NCI-H146 treated with DMSO at 0.1 percent for 48 hours (cell line): ENCODE measurements at regions not wholly inside any gene's neighbourhood (a gene's known extent, or its start where the extent isn't known, plus 50 kb on each side); places are given as distances from the start of the nearest gene placed in this dataset.

Source experiments
- DNase-seq: peaks from one replicate; lab custom pipeline; 2025; ENCODE audit not compliant: unreplicated experiment; lab: John Stamatoyannopoulos, UW

DNA sequence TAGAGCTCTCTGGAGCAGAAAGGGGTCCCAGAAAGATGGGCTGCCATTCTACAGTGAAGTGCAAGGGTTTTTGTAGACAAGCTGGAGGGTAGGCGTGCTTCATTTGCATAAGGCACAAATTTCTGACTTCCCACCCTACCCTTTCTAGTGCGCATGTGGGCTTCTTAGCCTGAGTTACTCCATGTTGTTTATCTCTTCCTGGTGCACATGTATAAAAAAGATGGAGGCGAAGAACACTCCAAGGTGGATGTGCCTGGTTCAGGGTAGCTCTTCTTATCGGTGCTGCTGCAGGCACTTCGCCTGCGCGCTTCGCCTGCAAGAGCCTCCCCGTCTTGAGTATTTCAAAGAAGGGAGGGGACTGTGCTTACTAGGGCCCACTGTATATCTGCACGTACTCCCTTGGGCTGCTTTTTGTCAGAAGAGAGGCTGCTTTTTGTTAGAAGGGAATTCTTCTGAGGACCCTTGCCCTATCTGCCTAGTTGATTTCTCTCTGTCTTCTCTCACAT, 1047.3 kb upstream of the CNTN5 start:
- DNase-seq: no peak

DNA sequence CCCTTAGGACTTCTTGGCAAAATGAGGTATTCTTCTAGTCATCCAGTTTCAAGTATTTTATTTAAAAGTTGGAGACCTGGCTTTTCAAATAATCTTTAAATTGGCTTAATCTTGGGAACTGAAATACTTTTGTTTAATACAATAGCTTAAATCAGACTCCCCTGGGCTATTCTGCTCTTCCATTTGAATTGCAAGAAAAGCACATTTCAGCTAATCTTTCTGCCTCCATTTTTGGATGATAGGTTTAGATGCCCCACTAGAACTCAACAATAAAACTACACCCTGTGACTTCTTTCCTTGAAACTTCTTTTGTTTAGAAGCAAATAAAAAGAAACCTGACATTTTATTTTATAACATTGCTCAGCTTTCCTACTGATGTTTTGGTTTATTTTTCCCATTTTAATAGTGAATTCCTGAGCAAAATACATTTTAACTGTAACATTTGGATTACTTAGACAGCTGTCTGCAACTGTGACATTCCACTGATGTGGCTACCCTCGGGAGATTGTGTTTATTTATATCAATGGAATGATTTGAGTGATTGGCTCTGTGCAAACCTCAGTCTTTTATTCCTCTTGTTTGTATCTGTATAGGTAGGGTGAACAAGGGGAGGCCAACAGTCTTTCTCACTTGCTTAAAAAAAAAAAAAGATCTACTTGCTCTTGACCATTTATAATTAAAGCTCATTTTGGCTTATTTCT, 1045.8 kb upstream of the CNTN5 start:
- no peak for DNase-seq

DNA sequence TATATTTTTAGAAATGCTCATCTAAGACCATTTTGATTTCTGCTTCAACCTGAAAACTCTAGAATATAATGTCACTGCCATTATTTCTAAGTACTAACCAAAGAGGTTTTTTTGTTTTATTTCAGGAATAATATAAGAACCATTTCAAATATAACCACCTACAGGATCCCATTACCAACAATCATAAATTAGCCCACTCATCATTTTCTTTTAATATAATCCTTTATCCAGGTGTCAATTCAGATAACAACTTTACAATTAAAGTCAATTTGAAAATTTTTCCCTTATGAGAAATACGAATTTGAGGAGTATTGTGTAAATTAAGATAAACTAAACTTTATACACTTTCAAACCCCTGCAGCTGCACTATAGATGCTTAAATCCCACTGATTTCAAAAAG, 1043.0 kb upstream of the CNTN5 start:
- DNase-seq: no peak

DNA sequence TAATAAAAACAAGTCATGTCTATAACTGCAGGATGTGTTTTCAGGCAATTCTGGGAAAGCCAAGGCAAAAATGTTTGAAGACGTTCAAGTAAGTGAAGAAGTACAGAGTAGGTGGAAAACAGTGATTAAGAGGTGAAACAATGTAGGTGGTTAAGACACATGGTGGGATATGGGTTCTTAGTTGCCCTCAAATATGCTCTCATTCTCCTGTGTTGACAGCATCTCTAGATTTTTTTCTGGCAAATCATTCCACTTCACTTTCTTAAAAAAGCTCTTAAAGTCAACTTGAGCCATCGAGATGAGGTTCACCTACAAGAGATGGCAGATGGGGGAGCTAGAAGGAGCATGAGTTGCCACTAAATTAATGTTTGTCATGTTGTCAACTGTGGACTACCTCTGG, 1041.0 kb upstream of the CNTN5 start:
- DNase-seq: no peak

DNA sequence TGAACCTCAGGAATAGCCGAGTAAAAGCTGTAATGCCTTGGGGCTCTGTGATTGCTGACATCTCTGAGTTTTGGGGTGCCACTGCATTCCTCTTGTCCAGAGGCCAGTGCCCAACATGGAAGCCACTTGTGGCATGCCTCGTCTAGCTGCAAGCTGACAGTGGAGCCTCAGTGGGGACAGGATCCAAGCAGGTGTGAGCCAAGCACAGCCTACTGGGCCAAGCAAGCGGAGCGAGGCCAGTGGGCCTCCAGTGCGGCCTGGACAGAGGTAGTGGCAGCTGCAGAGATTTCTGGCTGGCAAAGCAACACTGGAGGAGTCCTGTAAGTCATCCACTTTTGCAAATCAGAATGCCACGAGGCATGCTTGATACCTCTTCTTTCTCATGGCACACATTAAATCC, 1038.2 kb upstream of the CNTN5 start:
- no peak for DNase-seq

DNA sequence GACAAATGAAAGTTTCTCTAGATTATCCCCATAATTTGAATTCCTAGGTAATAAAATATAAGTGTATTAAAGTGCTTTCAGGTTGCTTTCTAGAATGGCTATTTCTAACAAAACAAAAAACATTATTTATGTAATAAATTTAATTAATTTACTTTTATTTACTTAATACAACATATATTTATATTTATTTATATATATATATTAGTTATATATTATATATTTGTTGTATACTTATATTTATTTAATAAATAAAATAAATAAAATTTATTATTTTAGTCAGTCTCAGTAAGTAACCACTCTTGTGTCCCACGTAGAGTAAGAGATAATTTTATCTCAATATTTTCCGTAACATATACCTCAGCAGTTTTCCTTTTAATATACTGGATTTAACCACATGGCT, 1031.6 kb upstream of the CNTN5 start:
- no peak for DNase-seq

DNA sequence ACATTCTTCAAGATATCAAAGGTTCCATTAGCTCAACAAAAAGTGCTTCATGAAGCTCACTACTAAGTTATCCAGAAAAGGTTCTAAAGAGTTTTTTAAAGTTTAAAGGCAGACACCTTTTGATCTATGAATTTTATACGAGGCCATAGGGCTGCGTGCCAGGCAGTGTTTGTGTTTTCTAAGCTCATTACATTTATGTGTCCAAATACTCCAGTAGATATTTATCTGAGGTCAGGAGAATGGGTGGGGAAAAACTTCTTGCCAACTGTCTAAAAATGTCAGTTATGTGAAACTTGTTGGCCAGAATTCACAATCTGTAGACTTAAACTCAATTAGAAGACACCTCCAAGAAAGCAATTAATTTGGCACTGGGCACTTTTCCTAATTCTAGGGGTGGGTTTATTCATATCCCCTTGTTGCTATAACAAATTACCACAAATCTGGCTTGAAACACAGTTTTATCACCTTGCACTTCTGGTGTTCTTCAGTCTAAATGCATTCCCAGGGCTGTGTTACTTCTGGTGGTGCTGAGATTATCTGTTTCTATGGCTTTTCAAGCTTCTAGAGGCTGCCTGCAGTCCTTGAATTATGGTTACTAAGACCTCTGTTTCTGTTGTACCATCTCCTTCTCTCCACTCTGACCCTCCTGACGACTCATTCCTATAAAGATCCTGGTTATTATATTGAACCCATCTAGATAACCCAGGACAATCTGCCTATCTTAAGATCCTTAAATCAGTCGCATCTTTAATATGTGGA, 1030.4 kb upstream of the CNTN5 start:
- DNase-seq: no peak

DNA sequence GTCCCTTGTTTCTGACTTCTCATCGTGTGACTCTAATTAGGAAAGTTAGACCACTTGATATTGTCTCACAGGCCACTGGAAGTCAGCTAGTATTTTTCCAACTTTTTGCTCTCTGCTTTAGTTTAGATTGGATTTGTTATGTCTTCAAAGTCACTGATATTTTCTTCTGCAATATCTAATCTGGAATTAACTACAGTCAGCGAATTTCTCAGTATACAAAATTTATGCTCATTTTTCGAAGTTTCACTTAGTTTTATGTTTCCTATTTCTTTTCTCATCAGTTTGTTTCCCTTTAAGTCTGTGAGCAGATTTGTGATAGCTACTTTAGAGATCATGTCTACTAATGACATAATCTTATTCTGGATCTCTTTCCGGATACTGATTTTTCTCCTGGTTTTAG, 1027.2 kb upstream of the CNTN5 start:
- no peak for DNase-seq

DNA sequence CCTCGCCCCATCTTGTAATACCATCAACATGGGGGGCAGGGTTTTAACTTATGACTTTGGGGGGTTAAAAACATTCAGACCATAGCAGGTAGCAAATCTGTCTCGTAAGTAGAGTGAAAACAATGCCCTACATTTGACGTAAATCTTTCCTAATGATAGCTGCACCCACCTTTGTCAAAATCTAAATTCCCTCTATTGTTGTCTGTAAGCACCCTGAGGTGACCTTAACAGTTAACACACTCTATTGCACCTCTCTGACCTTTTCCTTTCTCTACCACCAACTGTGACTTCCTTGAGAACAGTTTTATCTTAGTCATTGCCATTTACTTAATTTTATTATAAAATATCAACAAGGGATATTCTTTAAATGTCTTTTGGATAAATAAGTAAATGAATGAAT, 1024.9 kb upstream of the CNTN5 start:
- DNase-seq: no peak

DNA sequence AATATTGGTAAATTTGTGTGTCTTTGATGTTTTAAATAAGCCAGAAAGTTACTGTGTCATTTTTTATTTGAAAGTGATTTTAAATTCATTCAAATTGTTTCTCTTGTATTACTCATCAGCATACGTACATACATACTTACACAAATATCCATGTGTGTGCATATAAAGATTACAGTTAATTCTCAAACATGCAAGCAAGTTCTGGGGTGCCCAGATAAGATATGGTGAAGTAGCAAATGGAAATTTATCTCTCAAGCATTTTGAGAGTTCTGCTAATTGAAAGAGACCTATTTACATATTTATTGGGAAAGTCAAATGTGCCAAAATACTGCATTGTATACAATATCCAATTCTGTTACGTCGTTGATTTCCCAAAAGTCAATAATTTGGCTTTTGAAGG, 1024.0 kb upstream of the CNTN5 start:
- DNase-seq: no peak

DNA sequence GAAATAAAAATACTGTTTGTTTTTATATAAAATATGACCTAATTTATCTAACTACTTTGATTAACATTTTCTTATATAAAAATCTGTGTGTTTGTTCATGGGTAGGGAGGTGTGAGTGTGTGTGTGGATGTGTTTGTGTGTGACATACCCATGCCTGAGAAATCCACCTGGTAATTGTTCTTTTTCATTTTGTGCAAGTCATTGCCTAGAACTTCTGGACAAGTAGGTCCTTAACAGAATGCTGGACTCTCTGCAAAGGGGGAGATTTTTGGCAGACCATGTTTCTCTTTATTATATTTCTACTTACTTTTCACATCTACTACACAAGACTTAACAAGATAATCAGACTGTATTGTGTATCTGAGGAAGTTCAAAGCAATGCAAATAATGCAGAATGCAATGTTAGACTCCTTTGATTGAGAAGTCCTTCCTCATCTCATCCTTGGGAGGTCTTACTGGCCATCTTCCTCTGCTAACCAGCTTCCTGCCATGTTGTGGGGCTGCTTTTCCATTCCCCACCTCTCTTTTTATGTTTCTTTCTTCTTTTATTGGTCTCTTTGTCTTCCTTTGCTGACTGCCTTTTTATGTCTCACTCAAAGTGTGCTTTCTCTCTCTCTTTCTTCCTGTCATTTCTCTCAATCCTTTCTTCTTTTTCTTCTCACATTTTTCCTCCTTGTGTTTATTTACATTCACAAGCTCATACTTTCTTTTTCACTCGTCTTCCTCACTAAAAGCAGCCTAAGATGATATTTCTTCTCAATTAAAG, 1017.0 kb upstream of the CNTN5 start:
- DNase-seq: no peak

DNA sequence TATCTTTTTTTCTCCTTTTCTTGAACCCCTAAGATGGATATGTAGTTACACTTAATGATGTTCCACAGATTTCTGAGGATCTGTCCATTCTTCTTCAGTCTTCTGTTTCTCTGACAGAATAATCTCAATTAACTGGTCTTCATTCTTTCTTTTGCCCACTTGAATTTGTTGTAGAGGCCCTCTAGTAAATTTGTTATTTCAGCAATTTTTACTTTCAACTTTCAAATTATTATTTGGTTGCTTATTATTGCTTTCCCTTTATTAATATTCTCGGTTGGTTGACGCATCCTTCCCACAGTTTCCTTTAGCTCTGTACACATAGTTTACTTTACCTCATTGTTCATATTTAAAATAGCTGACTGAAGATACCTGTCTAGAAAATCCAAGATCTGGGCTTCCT, 1013.7 kb upstream of the CNTN5 start:
- no peak for DNase-seq

DNA sequence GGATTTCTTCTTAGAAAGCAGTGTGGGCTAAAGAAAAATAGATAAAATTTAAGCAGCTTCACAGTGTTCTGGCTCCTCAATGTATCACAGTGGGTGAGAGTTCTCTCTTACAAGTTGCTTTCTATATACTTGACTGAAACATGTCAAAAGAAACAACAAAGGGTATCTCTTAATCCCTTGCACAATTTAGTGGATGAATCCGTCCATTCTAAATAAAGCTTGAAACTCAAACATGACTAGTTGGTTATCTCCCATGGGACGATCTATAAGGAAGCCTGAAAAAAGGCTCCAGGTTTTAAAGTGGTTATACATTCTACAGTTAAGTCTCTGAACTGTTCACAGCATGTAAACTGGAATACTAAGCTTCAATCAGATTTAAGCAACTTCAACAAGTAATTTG, 993.1 kb upstream of the CNTN5 start:
- DNase-seq: no peak

DNA sequence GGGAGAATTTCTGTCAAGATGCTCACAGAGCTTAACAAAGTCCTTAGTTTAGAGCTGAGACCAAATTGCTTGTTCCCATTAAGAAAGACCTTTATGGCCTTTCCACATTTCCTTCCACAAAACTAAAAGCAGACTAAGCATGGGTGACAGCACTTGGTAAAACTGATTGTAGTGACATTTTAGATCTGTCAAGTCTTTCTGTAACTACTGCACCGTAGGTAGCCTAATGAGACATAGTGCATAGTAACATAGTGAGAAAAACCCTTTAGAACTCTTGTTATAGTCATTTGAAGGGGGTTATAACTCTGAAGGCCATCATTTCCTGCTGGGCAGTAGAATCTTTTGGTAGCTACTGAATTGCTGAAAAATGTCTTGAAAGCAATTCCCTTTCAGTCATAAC, 990.9 kb upstream of the CNTN5 start:
- DNase-seq: no peak

DNA sequence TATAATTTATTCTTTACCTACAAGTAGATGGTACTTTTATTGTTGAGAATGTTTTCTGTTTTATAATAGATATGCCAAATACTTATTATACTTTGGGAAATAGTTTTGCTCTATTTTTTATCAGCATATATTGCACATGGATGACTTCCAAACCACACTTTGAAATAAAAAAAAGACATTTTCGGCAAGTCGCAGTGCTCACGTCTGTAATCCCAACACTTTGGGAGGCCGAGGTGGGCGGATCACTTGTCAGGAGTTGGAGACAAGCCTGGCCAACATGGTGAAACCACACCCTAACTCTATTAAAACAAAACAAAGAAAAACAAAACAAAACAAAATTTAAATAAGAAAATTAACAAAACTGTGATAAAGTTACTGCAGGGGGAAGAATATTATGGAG, 983.9 kb upstream of the CNTN5 start:
- DNase-seq: no peak

DNA sequence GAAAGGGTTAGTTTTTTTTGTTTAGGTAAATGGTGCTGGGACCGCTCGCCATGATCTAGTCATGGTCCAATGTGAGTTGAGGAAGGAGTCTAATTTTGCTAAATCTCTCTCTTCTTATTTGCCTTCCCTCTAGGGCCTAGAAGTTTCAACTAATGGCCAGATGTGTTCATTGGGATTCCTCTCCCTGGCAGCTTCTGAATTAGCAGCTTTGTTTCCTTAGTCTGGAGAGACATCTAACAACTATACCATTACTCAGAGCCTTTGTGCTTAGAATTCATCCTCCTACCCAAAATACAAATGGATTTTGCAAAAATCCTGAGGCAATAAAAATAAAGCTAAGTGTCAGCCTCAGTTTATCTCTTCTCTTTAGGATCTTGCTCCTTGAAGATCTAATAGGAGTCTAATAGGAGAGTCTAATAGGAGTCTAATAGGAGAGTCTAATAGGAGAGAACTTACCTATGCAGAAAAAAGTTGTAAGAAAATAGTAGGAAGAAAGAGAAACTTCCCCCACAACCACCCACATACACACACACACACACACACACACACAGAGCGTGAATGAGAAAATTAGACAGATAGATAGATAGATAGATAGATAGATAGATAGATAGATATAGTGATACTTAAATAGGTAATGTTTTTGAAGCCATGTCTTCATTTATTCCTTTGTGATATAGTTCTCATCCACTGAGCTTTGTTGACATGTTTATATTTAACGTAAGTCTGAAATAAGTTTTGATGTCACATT, 980.5 kb upstream of the CNTN5 start:
- DNase-seq: no peak

DNA sequence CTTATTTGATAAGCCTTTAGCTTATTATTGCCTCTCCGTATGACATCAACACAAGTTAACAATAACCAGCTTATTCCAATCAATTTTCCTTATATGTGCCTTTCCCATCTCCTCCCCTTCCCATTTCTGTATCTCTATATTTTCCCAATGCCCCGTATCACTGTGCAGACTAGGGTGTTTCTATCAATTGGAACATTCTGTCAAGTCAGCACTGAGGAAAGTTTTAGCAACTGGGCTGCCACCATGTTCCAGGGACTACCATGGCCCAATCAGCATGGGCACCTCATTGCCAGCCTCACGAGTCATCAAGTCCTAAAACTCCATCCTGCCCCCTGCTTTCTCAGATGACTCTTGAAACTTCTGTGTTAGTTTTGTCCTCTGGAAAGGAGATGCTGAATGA, 973.1 kb upstream of the CNTN5 start:
- DNase-seq: no peak

DNA sequence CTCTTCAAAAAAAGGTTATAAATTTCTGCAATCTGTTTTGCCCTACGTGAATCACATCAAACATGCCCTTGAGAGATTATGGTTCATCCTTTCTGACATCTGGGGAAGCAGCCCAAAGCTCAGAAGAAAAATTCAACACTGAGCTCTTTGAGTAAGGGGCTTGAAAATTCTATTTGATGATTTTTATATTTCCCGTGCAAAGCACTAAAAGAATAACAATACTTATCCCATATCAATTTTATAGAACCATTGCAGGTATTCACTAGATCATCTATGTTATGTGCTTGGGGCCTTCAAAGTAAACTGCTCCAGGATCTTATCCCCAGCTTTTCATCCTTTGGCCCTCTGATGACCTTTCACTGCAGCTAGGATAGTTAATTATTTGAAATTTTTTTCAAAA, 966.9 kb upstream of the CNTN5 start:
- no peak for DNase-seq

DNA sequence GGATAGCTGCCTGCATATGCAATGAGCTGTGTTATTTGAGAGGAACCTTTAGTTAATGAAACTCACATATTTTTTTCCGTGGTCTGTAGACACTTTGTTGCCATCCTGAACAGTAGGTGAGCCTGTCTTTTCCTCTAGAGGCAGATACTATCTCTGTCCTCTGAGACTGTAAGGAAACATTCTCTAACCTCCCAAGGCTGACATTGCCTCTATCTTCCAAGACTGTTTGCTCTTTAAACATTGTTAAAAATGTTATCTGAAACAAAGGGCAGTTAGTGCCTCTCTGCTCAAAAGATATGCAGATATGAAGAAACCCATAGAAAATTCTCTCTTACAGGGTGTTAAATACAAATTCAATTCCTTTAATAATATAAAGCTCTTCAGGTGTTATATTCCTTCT, 963.8 kb upstream of the CNTN5 start:
- no peak for DNase-seq

DNA sequence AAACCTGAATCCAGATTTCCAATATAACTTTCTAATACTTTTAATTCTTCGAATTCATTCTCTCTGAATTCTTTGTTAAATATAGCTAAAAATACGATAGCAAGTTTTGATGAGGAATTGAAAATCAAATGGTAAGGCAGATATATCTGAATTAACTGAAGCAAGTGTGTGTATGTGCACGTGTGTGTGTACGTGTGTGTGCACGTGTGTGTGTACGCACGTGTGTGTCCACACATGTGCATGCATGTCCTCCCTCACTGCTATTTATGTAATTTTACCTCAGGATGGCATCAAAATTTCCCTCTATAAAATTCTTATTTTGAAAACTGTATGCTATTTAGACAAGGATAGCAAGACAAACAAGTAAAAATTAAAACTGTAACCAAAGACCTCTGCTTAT, 961.3 kb upstream of the CNTN5 start:
- DNase-seq: no peak

DNA sequence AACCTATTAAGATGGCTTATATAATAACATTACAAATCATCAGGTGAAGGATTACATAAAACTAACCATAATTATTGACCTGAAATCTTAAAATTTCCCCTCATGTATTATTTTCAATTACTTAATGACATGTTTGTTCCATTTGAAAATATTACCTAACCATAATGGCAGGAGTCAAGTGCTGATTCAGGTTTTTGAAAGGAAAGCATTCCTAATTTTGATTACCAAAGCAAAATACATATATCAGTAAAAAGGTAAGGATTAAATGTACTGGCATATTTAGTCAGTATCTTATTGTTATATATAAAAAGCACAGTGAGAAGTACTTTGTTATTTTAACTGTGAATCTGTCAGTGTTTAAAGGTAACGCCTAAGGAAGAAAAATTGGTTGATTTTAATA, 960.0 kb upstream of the CNTN5 start:
- no peak for DNase-seq
